Stomach (tissue), 8 donors: ENCODE measurements at regions not wholly inside any gene's neighbourhood (a gene's known extent, or its start where the extent isn't known, plus 50 kb on each side); places are given as distances from the start of the nearest gene placed in this dataset.

Experiments used
- DNase-seq, 2 donors: peaks; one replicate each; pipeline versions ENCODE4 v3.0.0 to v3.0.0-alpha.2; 2013 to 2019
- H3K27ac ChIP-seq, 5 donors: fragments of 200-600 bp in 4 of 5; sonication (generic) in 4 of 5; one replicate each; pipeline ENCODE4 v1.5.1; 2013 to 2019; ENCODE audit warnings: mild to moderate bottlenecking in 1 of 5, moderate library complexity in 1 of 5
- H3K27me3 ChIP-seq, 3 donors: fragments of 200-600 bp; sonication (generic); one replicate each; pipeline ENCODE4 v1.5.1; 2017 to 2019; ENCODE audit warnings: mixed run types in 1 of 3
- H3K36me3 ChIP-seq, 4 donors: fragments of 200-600 bp; sonication (generic); 1 replicate in 3 of 4; 2 replicates in 1 of 4; pipeline ENCODE4 v1.5.1; 2016 to 2019
- H3K4me1 ChIP-seq, 4 donors: fragments of 200-600 bp; sonication (generic); one replicate each; pipeline ENCODE4 v1.5.1; 2016 to 2019
- H3K4me3 ChIP-seq, 4 donors: fragments of 200-600 bp; sonication (generic) in 3 of 4; one replicate each; pipeline ENCODE4 v1.5.1; 2016 to 2019; ENCODE audit warnings: mild to moderate bottlenecking in 1 of 4
- H3K9me3 ChIP-seq, 4 donors: fragments of 200-600 bp; sonication (generic); one replicate each; pipeline ENCODE4 v1.5.1; 2016 to 2019
- EP300 ChIP-seq: sonication (generic); formaldehyde crosslinking; IDR thresholded peaks from one replicate; pipeline ENCODE4 v1.6.1; 2017; ENCODE audit warnings: antibody characterized with exemption
- POLR2A ChIP-seq, 4 donors: fragments of 450-650 bp; IDR thresholded peaks; one replicate each; pipeline ENCODE4 v1.6.1; 2016; ENCODE audit warnings: antibody characterized with exemption in 4 of 4, control low read depth in 2 of 4, mild to moderate bottlenecking in 1 of 4, moderate library complexity in 1 of 4
- POLR2AphosphoS5 ChIP-seq, 3 donors: sonication (generic); formaldehyde crosslinking; IDR thresholded peaks; one replicate each; pipeline ENCODE4 v1.6.1; 2016; ENCODE audit warnings: antibody characterized with exemption in 3 of 3
- WGBS, 5 donors: extraction: QIAGEN DNeasy Blood & Tissue Kit in 3 of 5; methylation state at CpG; one replicate each; pipeline versions ENCODE4 v1.1.5 to v1.1.7; 2013 to 2018; 5-methylcytosine and 5-hydroxymethylcytosine counted together
- intact Hi-C: fragments of 100-400 bp; cut with DNase I; formaldehyde crosslinking; loops from one replicate; pipeline ENCODE4 v1.15.1; 2023; ENCODE audit warnings: low total_unique reads
- TF ChIP-seq, protein P1 (sequence below), 7 experiments: fragments of 450-650 bp in 4 of 7; fragments of 200-600 bp in 3 of 7; sonication (generic) in 3 of 7; IDR thresholded peaks; one replicate each; pipeline ENCODE4 v1.5.1; 2016 to 2019; ENCODE audit warnings: antibody characterized with exemption in 7 of 7, control low read depth in 2 of 7, mild to moderate bottlenecking in 1 of 7
- donor health status: healthy with polysubstance abuse.
- donor health status: Bipolar disorder and iron deficiency.
- donor health status: healthy.

DNA sequence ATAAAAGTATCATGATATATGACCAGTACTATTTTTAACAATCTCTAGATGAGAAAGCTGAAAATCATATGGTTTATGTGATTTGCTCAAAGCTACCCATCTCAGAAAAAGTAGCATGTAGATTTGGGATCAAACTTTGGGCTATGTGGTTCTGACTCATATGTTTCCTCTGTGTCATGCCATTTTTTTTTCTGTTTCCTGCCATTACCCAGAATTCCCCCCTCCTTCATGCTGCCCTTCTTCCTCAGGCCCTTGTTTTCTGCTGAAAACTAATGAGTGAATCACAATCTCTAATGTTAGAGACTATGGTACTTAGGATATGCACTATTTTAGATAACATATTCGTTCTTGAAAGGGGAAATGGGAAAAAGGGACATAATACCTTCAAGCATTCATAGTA, 80.7 kb downstream of the JRKL start:
- H3K4me1 ChIP-seq, result no peaks in the 10 kb centered on the region
- no peak overlapping the region for H3K4me3 ChIP-seq
- 67 to 93% (median 73%) methylated on average over 1 of the region's 1 CpG for WGBS, 5 donors
- TF ChIP-seq EP300 (no peak), POLR2AphosphoS5 (IDR thresholded peaks at IDR 0.05) (no peak), POLR2A (IDR thresholded peaks at IDR 0.05) (no peak)
- TF ChIP-seq, protein P1, sequence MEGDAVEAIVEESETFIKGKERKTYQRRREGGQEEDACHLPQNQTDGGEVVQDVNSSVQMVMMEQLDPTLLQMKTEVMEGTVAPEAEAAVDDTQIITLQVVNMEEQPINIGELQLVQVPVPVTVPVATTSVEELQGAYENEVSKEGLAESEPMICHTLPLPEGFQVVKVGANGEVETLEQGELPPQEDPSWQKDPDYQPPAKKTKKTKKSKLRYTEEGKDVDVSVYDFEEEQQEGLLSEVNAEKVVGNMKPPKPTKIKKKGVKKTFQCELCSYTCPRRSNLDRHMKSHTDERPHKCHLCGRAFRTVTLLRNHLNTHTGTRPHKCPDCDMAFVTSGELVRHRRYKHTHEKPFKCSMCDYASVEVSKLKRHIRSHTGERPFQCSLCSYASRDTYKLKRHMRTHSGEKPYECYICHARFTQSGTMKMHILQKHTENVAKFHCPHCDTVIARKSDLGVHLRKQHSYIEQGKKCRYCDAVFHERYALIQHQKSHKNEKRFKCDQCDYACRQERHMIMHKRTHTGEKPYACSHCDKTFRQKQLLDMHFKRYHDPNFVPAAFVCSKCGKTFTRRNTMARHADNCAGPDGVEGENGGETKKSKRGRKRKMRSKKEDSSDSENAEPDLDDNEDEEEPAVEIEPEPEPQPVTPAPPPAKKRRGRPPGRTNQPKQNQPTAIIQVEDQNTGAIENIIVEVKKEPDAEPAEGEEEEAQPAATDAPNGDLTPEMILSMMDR (IDR thresholded peaks at IDR 0.05), result no peak
- no peak overlapping the region for H3K27ac ChIP-seq
- H3K27me3 ChIP-seq, result peaks cover 0 to 4% (median 0%) of the 10 kb centered on the region in 3 donors
- no peak for DNase-seq
- H3K36me3 ChIP-seq, result no peaks in the 10 kb centered on the region
- intact Hi-C loops, result no loop called here
- peaks cover 5 to 19% (median 9%) of the 10 kb centered on the region in 4 donors for H3K9me3 ChIP-seq

DNA sequence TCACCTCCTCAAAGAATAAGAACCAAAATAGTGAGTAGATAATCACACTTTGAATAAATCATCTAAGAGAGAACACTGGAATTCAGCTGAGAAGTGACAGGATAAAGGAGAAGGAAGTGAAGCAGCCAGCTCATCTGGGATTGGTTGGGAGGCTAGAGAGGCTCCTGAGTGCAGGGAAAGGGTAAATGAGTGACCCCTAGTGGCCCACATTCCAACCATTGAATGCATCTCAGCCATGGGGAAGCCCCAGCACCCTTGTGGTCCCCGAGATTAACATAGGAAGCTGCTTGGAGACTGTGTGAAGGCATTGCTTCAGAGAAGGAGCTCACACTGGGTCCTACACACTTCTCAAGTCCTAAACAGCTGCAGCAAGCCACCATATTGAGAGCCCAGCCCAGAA, 82.3 kb downstream of the JRKL start:
- no peaks in the 10 kb centered on the region for H3K4me1 ChIP-seq
- no peak overlapping the region for H3K4me3 ChIP-seq
- intact Hi-C loops, result no loop called here
- no peak for TF ChIP-seq EP300
- TF ChIP-seq, protein P1 (IDR thresholded peaks at IDR 0.05), result no peak
- no peak for TF ChIP-seq POLR2AphosphoS5 (IDR thresholded peaks at IDR 0.05)
- TF ChIP-seq POLR2A (IDR thresholded peaks at IDR 0.05), result no peak
- H3K27ac ChIP-seq, result no peak overlapping the region
- DNase-seq, result no peak
- peaks cover 5 to 19% (median 9%) of the 10 kb centered on the region in 4 donors for H3K9me3 ChIP-seq
- no peaks in the 10 kb centered on the region for H3K36me3 ChIP-seq
- WGBS, 5 donors, result 52 to 100% (median 75%) methylated on average over 1 of the region's 1 CpG
- H3K27me3 ChIP-seq, result peaks cover 0 to 4% (median 0%) of the 10 kb centered on the region in 3 donors

DNA sequence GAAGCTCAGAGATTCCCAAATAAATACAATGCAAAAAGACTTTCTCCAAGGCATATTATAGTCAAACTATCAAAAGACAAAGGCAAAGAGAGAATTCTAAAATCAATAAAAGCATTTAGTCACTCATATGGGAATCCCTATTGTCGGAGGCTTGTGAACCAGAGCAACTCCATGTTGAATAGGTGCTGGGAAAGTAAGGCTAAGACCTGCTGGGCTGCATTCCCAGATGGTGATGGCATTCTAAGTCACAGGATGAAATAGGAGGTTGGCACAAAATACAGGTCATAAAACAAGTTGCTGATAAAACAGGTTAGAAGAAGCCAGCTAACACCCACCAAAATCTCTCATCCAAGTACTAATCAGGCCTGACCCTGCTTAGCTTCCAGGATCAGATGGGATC, 84.5 kb downstream of the JRKL start:
- TF ChIP-seq EP300 (no peak), POLR2A (IDR thresholded peaks at IDR 0.05) (no peak), POLR2AphosphoS5 (IDR thresholded peaks at IDR 0.05) (no peak)
- TF ChIP-seq, protein P1 (IDR thresholded peaks at IDR 0.05), result no peak
- Histone ChIP-seq H3K36me3 (no peaks in the 10 kb centered on the region), H3K9me3 (peaks cover 5 to 28% (median 9%) of the 10 kb centered on the region in 4 donors), H3K27ac (no peak overlapping the region), H3K4me3 (no peak overlapping the region), H3K4me1 (no peaks in the 10 kb centered on the region), H3K27me3 (peaks cover 0 to 4% (median 0%) of the 10 kb centered on the region in 3 donors)
- WGBS, 5 donors, result 78 to 97% (median 93%) methylated on average over 1 of the region's 1 CpG
- intact Hi-C loops, result no loop called here
- no peak for DNase-seq

DNA sequence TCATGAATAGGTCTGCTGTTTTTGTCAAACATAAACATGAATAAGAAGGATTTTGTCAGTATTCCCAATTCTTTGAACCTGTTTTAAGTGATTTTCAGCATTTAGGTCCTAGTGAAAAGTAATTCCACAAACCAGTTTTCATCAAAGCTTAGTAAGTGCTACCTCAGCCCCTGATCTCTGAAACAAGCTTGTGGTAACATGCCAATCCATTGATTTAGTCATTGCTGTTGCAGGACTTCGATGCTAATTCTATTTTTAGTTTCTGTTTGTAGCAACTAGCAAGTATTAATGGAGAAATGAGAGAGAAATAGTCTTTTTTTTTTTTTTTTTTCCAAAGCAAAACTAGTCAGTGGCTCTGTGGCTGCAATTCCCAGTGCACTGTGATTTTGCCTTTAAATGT, 91.4 kb downstream of the JRKL start:
- Histone ChIP-seq H3K4me1 (peaks cover 0 to 31% (median 6%) of the 10 kb centered on the region in 4 donors), H3K36me3 (no peaks in the 10 kb centered on the region), H3K27me3 (no peaks in the 10 kb centered on the region), H3K27ac (no peak overlapping the region), H3K9me3 (peaks cover 0 to 8% (median 0%) of the 10 kb centered on the region in 4 donors), H3K4me3 (no peak overlapping the region)
- DNase-seq, result no peak
- TF ChIP-seq POLR2AphosphoS5 (IDR thresholded peaks at IDR 0.05), result no peak
- no peak for TF ChIP-seq POLR2A (IDR thresholded peaks at IDR 0.05)
- no peak for TF ChIP-seq EP300
- TF ChIP-seq, protein P1 (IDR thresholded peaks at IDR 0.05), result no peak
- intact Hi-C loops, result no loop called here
- WGBS, 5 donors, result 32 to 61% (median 43%) methylated on average over 1 of the region's 1 CpG
